HepG2 (cell line): ENCODE measurements at regions not wholly inside any gene's neighbourhood (a gene's known extent, or its start where the extent isn't known, plus 50 kb on each side); places are given as distances from the start of the nearest gene placed in this dataset.

Experiments used
- ATAC-seq: fragments of 200-7000 bp; cut with Tn5 transposase; 3 replicates; pipeline ENCODE4 v1.9.1; 2020; ENCODE audit warnings: mild to moderate bottlenecking, moderate library complexity
- BruUV-seq: library from RNA; stranded (reverse); fragments of 400-500 nt; replicated peaks from 2 replicates; lab custom pipeline; 2021; lab: Mats Ljungman, UMichigan
- CTCF ChIA-PET: fragments of 300-600 bp; formaldehyde crosslinking; extraction: SDS; loops from one replicate; lab custom pipeline; 2021; ENCODE audit warnings: low total read pairs, inconsistent platforms, low intra/inter-chr PET ratio; lab: Yijun Ruan, JAX
- POLR2A ChIA-PET: fragments of 350-600 bp; sonication (Branson Sonifier 250); formaldehyde crosslinking; loops from one replicate; lab custom pipeline; 2020; ENCODE audit warnings: antibody characterized with exemption, inconsistent platforms; lab: Yijun Ruan, JAX
- DNase-seq: peaks from one replicate; pipeline ENCODE4 v3.0.0-alpha.2; 2015; ENCODE audit warnings: low spot score
- FAIRE-seq: peaks from 3 replicates; lab custom pipeline; 2011; peaks lifted over from hg19 to GRCh38; lab: Jason Lieb, UNC
- H2AFZ ChIP-seq: one replicate; pipeline ENCODE4 v1.6.1; 2011; ENCODE audit warnings: low read length, inconsistent platforms
- H3K27ac ChIP-seq: fragments of 300-600 bp; 3 replicates; pipeline ENCODE4 v1.8.0; 2011; ENCODE audit warnings: mixed run types, mild to moderate bottlenecking, mixed read lengths, low read length, inconsistent platforms; ENCODE audit not compliant: insufficient read depth; ENCODE audit errors: extremely low read length
- H3K27me3 ChIP-seq, 2 experiments: fragments of 200-600 bp in 1 of 2; 2 replicates in 1 of 2; 3 replicates in 1 of 2; pipeline versions ENCODE4 v1.6.0 to v1.8.0; 2011; ENCODE audit warnings: low read length in 2 of 2, mild to moderate bottlenecking in 2 of 2, moderate library complexity in 2 of 2, inconsistent platforms in 1 of 2; ENCODE audit not compliant: insufficient read depth in 2 of 2, control insufficient read depth in 1 of 2
- H3K36me3 ChIP-seq, 2 experiments: fragments of 200-600 bp in 1 of 2; replicated peaks in 1 of 2; 2 replicates in 1 of 2; 3 replicates in 1 of 2; pipeline versions ENCODE4 v1.5.1 to v1.8.0; 2011; ENCODE audit warnings: low read length in 2 of 2, inconsistent platforms in 1 of 2; ENCODE audit not compliant: insufficient read depth in 2 of 2, control insufficient read depth in 1 of 2
- H3K4me1 ChIP-seq: 2 replicates; pipeline ENCODE4 v1.5.1; 2012; ENCODE audit warnings: low read length, inconsistent platforms; ENCODE audit not compliant: insufficient read depth
- H3K4me2 ChIP-seq: 2 replicates; pipeline ENCODE4 v1.6.0; 2011; ENCODE audit warnings: low read depth, low read length, inconsistent platforms
- H3K4me3 ChIP-seq, 3 experiments: fragments of 200-600 bp in 1 of 3; sonication (generic), shearing (Covaris generic) in 1 of 3; replicated peaks in 1 of 3; 2 replicates each; pipeline ENCODE4 v1.5.1; 2011 to 2016; ENCODE audit warnings: low read length in 3 of 3, inconsistent platforms in 2 of 3, low read depth in 2 of 3, mild to moderate bottlenecking in 2 of 3, control low read depth in 1 of 3, mixed read lengths in 1 of 3; ENCODE audit not compliant: insufficient read depth in 1 of 3
- H3K79me2 ChIP-seq: one replicate; pipeline ENCODE4 v1.6.1; 2011; ENCODE audit warnings: low read length, inconsistent platforms; ENCODE audit not compliant: insufficient read depth
- H3K9ac ChIP-seq: 2 replicates; pipeline ENCODE4 v1.6.0; 2011; ENCODE audit warnings: mild to moderate bottlenecking, low read depth, low read length, inconsistent platforms; ENCODE audit not compliant: insufficient read depth
- H3K9me3 ChIP-seq: 2 replicates; pipeline ENCODE4 v1.5.1; 2012; ENCODE audit warnings: mild to moderate bottlenecking, low read length
- H4K20me1 ChIP-seq: 2 replicates; pipeline ENCODE4 v1.6.0; 2011; ENCODE audit warnings: inconsistent platforms, mild to moderate bottlenecking, low read length, moderate library complexity; ENCODE audit not compliant: insufficient read depth
- ATF7 ChIP-seq, 2 experiments: fragments of 450-650 bp in 1 of 2; sonication (generic) in 1 of 2; formaldehyde crosslinking in 1 of 2; IDR thresholded peaks; 2 replicates each; pipeline versions ENCODE4 v1.4.0 to v1.6.1; 2016 to 2020; ENCODE audit warnings: antibody characterized with exemption in 1 of 2, mild to moderate bottlenecking in 1 of 2, missing genetic modification reagents in 1 of 2
- GLI4 ChIP-seq: sonication (generic); formaldehyde crosslinking; IDR thresholded peaks from 2 replicates; pipeline ENCODE4 v1.5.1; 2020; ENCODE audit warnings: missing genetic modification reagents, mild to moderate bottlenecking, moderate library complexity, borderline replicate concordance
- HHEX ChIP-seq: IDR thresholded peaks from 2 replicates; pipeline ENCODE4 v1.6.1; 2016; ENCODE audit warnings: control low read depth
- IKZF1 ChIP-seq: fragments of 450-650 bp; IDR thresholded peaks from 2 replicates; pipeline ENCODE4 v1.7.1; 2016
- KMT2A ChIP-seq: sonication (generic); formaldehyde crosslinking; IDR thresholded peaks from 2 replicates; pipeline ENCODE4 v1.4.0; 2020; ENCODE audit warnings: missing genetic modification reagents
- NONO ChIP-seq, 2 experiments: fragments of 450-650 bp in 1 of 2; sonication (generic) in 1 of 2; formaldehyde crosslinking in 1 of 2; IDR thresholded peaks in 1 of 2; conservative IDR thresholded peaks in 1 of 2; 2 replicates each; pipeline versions ENCODE4 v1.6.1 to v1.8.0; 2017 to 2022; ENCODE audit warnings: mild to moderate bottlenecking in 1 of 2, missing genetic modification reagents in 1 of 2, moderate library complexity in 1 of 2
- POLR2AphosphoS5 ChIP-seq: IDR thresholded peaks from 2 replicates; pipeline ENCODE4 v1.6.1; 2012; ENCODE audit warnings: low read depth, low read length
- RAD21 ChIP-seq: fragments of 450-650 bp; formaldehyde crosslinking; IDR thresholded peaks from 2 replicates; pipeline ENCODE4 v1.5.0; 2020; ENCODE audit warnings: mild to moderate bottlenecking
- RAD51 ChIP-seq: fragments of 450-650 bp; IDR thresholded peaks from 2 replicates; pipeline ENCODE4 v1.6.1; 2016; ENCODE audit warnings: borderline replicate concordance
- TGIF2 ChIP-seq: IDR thresholded peaks from 2 replicates; pipeline ENCODE4 v1.6.1; 2016; ENCODE audit warnings: control low read depth, missing compliant biosample characterization
- TP53 ChIP-seq: sonication (generic); formaldehyde crosslinking; conservative IDR thresholded peaks from 2 replicates; pipeline ENCODE4 v1.4.0; 2020; ENCODE audit warnings: missing genetic modification reagents
- ZFP1 ChIP-seq: IDR thresholded peaks from 2 replicates; pipeline ENCODE4 v1.6.1; 2016
- ZNF101 ChIP-seq: sonication (generic); formaldehyde crosslinking; IDR thresholded peaks from 2 replicates; pipeline ENCODE4 v1.4.0; 2020; ENCODE audit warnings: mild to moderate bottlenecking, low read depth, missing genetic modification reagents, borderline replicate concordance
- ZNF264 ChIP-seq: sonication (generic); formaldehyde crosslinking; IDR thresholded peaks from 2 replicates; pipeline ENCODE4 v1.4.0; 2020; ENCODE audit warnings: missing genetic modification reagents
- ZNF619 ChIP-seq: sonication (generic); formaldehyde crosslinking; IDR thresholded peaks from 2 replicates; pipeline ENCODE4 v1.4.0; 2020; ENCODE audit warnings: mild to moderate bottlenecking, missing genetic modification reagents
- ZSCAN31 ChIP-seq: sonication (generic); formaldehyde crosslinking; IDR thresholded peaks from 2 replicates; pipeline ENCODE4 v1.5.0; 2020; ENCODE audit warnings: low read depth, mild to moderate bottlenecking, missing genetic modification reagents
- WGBS: methylation state at CpG from one replicate; pipeline ENCODE4 v1.1.6; 2017; ENCODE audit warnings: low lambda C conversion rate; 5-methylcytosine and 5-hydroxymethylcytosine counted together
- in situ Hi-C: cut with HindIII; loops from 2 replicates; pipeline ENCODE4 v1.10.0; 2017; ENCODE audit warnings: low pct_unique_long_range_greater_than_20kb; ENCODE audit not compliant: extremely low pct_ligation_motif_present
- intact Hi-C: fragments of 100-400 bp; cut with micrococcal nuclease; formaldehyde crosslinking; loops from one replicate; pipeline ENCODE4 v1.10.0; 2022; ENCODE audit not compliant: unreplicated experiment
- TF ChIP-seq, protein P1 (sequence below): sonication (generic); formaldehyde crosslinking; conservative IDR thresholded peaks from 2 replicates; pipeline ENCODE4 v1.4.0; 2020; ENCODE audit warnings: missing genetic modification reagents
- TF ChIP-seq, protein P2 (sequence below): sonication (generic); formaldehyde crosslinking; conservative IDR thresholded peaks from 2 replicates; pipeline ENCODE4 v1.8.0; 2022; ENCODE audit warnings: mild to moderate bottlenecking, moderate library complexity, missing genetic modification reagents

DNA sequence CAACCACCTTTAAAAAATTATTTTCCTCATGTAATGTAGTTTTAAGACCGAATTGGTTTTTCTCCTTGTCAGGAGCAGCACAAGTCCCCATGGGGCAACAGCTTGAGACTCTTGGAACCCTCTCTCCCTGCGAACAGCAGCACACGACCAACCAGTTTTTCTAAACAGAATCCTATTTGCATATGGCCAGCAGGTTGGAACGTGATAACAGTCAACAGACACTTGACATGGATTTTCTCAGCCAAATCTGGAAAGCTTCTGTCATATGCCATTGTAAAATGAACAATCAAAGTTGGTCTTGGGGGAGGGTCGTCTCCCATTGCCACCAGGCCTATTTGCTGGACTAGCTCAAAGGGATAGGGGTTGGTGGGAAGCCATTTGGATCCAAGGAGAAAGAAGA is 1915.0 kb upstream of the FLRT2 start:
- ATAC-seq (no peak), DNase-seq (no peak), FAIRE-seq (no peak)
- TF ChIP-seq IKZF1 (no peak), ZNF264 (no peak), NONO (IDR thresholded peaks at IDR 0.05) (no peak), NONO (CRISPR knock-in tag; conservative IDR thresholded peaks at IDR 0.05) (no peak), ZSCAN31 (CRISPR knock-in tag) (no peak)
- TF ChIP-seq, protein P1, sequence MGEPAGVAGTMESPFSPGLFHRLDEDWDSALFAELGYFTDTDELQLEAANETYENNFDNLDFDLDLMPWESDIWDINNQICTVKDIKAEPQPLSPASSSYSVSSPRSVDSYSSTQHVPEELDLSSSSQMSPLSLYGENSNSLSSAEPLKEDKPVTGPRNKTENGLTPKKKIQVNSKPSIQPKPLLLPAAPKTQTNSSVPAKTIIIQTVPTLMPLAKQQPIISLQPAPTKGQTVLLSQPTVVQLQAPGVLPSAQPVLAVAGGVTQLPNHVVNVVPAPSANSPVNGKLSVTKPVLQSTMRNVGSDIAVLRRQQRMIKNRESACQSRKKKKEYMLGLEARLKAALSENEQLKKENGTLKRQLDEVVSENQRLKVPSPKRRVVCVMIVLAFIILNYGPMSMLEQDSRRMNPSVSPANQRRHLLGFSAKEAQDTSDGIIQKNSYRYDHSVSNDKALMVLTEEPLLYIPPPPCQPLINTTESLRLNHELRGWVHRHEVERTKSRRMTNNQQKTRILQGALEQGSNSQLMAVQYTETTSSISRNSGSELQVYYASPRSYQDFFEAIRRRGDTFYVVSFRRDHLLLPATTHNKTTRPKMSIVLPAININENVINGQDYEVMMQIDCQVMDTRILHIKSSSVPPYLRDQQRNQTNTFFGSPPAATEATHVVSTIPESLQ (CRISPR knock-in tag): no peak
- no peaks in the 10 kb centered on the region for H4K20me1 ChIP-seq
- H2AFZ ChIP-seq: no peak overlapping the region
- H3K4me1 ChIP-seq: no peaks in the 10 kb centered on the region
- in situ Hi-C loops: no loop called here
- no peaks in the 10 kb centered on the region for H3K79me2 ChIP-seq
- intact Hi-C loops: no loop called here
- no peaks in the 10 kb centered on the region for H3K27me3 ChIP-seq
- 76% methylated on average over 5 of the region's 5 CpGs for WGBS
- no TSS peak for BruUV-seq
- no peaks in the 10 kb centered on the region for H3K36me3 ChIP-seq
- H3K27ac ChIP-seq: no peak overlapping the region
- no peak overlapping the region for H3K4me2 ChIP-seq
- no peak overlapping the region for H3K9ac ChIP-seq
- no peaks in the 10 kb centered on the region; the same call in 1 of the 2 replicates for H3K9me3 ChIP-seq
- ChIA-PET CTCF (no interaction called here), POLR2A (no interaction called here)
- no peak overlapping the region for H3K4me3 ChIP-seq

DNA sequence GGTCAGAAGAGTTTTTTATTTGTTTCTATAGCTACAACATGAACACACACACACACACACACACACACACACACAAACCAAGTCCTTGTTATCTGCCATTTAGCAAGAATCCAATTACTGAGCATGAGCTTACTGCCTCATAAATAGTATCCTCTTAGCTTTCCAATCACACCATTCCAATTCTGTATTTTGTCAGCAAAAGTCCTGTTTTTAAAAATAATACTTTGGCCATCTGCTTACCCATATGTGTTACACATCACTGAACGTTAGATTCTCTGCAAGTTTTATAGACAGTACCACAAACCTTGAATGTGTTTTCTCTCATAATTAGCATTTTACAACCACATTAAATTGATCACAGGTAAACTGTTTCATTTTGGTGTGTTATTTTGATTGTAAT is 1905.4 kb upstream of the FLRT2 start:
- intact Hi-C loops: no loop called here
- no peak overlapping the region for H2AFZ ChIP-seq
- 90% methylated on average over 1 of the region's 1 CpG for WGBS
- H3K36me3 ChIP-seq: no peaks in the 10 kb centered on the region
- ChIA-PET POLR2A (no interaction called here), CTCF (no interaction called here)
- H4K20me1 ChIP-seq: no peaks in the 10 kb centered on the region
- H3K27ac ChIP-seq: no peak overlapping the region
- in situ Hi-C loops: no loop called here
- H3K4me3 ChIP-seq: no peak overlapping the region
- no peaks in the 10 kb centered on the region for H3K9me3 ChIP-seq
- no peak for DNase-seq
- no peak overlapping the region for H3K9ac ChIP-seq
- FAIRE-seq: no peak
- no peaks in the 10 kb centered on the region for H3K79me2 ChIP-seq
- no peak for TF ChIP-seq RAD51
- TF ChIP-seq HHEX: no peak
- TF ChIP-seq KMT2A: no peak
- TF ChIP-seq ZNF619: no peak
- TF ChIP-seq GLI4 (CRISPR knock-in tag): no peak
- TF ChIP-seq ATF7 (IDR thresholded peaks at IDR 0.05): no peak
- no peak for TF ChIP-seq ATF7 (CRISPR knock-in tag; IDR thresholded peaks at IDR 0.05)
- TF ChIP-seq TGIF2 (CRISPR knock-in tag): no peak
- no peak for TF ChIP-seq POLR2AphosphoS5
- no peak for TF ChIP-seq TP53 (CRISPR knock-in tag)
- TF ChIP-seq RAD21 (CRISPR knock-in tag): no peak
- no peak for TF ChIP-seq ZFP1 (CRISPR knock-in tag)
- TF ChIP-seq, protein P2, sequence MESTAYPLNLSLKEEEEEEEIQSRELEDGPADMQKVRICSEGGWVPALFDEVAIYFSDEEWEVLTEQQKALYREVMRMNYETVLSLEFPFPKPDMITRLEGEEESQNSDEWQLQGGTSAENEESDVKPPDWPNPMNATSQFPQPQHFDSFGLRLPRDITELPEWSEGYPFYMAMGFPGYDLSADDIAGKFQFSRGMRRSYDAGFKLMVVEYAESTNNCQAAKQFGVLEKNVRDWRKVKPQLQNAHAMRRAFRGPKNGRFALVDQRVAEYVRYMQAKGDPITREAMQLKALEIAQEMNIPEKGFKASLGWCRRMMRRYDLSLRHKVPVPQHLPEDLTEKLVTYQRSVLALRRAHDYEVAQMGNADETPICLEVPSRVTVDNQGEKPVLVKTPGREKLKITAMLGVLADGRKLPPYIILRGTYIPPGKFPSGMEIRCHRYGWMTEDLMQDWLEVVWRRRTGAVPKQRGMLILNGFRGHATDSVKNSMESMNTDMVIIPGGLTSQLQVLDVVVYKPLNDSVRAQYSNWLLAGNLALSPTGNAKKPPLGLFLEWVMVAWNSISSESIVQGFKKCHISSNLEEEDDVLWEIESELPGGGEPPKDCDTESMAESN (CRISPR knock-in tag): no peak
- TF ChIP-seq ZNF101 (CRISPR knock-in tag): no peak
- TF ChIP-seq, all 625 proteins: peak for 0
- no TSS peak for BruUV-seq
- Histone ChIP-seq H3K4me2 (no peak overlapping the region), H3K4me1 (no peaks in the 10 kb centered on the region), H3K27me3 (no peaks in the 10 kb centered on the region)
- no peak for ATAC-seq
